Liver (tissue), 8 donors: ENCODE measurements at regions not wholly inside any gene's neighbourhood (a gene's known extent, or its start where the extent isn't known, plus 50 kb on each side); places are given as distances from the start of the nearest gene placed in this dataset.

ENCODE experiments used
- DNase-seq: peaks from one replicate; pipeline ENCODE4 v3.0.0-alpha.2; 2017; ENCODE audit warnings: low spot score
- H3K27ac ChIP-seq, 2 donors: one replicate each; pipeline ENCODE4 v1.7.0; 2013; ENCODE audit warnings: inconsistent platforms in 2 of 2, low read length in 2 of 2, control low read depth in 1 of 2, low read depth in 1 of 2, mild to moderate bottlenecking in 1 of 2
- H3K27me3 ChIP-seq, 4 donors: one replicate each; pipeline versions ENCODE4 v1.6.1 to v1.7.0; 2013; ENCODE audit warnings: low read length in 3 of 4, inconsistent platforms in 1 of 4, mild to moderate bottlenecking in 1 of 4, moderate library complexity in 1 of 4; ENCODE audit not compliant: control insufficient read depth in 4 of 4, insufficient read depth in 4 of 4
- H3K36me3 ChIP-seq, 4 donors: one replicate each; pipeline versions ENCODE4 v1.6.1 to v1.7.0; 2013; ENCODE audit warnings: low read length in 3 of 4, mild to moderate bottlenecking in 3 of 4, low read depth in 1 of 4, moderate library complexity in 1 of 4; ENCODE audit not compliant: control insufficient read depth in 4 of 4, insufficient read depth in 3 of 4
- H3K4me1 ChIP-seq, 4 donors: one replicate each; pipeline versions ENCODE4 v1.6.1 to v1.7.0; 2013; ENCODE audit warnings: low read length in 3 of 4, mild to moderate bottlenecking in 3 of 4, moderate library complexity in 1 of 4; ENCODE audit not compliant: control insufficient read depth in 4 of 4, insufficient read depth in 4 of 4
- H3K4me3 ChIP-seq, 3 donors: one replicate each; pipeline versions ENCODE4 v1.6.1 to v1.7.0; 2013; ENCODE audit warnings: low read length in 3 of 3, control low read depth in 1 of 3, low read depth in 1 of 3, mild to moderate bottlenecking in 1 of 3
- H3K9ac ChIP-seq, 2 donors: one replicate each; pipeline ENCODE4 v1.7.0; 2013; ENCODE audit warnings: low read length in 2 of 2, mild to moderate bottlenecking in 2 of 2, moderate library complexity in 2 of 2, control low read depth in 1 of 2, low read depth in 1 of 2
- H3K9me3 ChIP-seq, 4 donors: one replicate each; pipeline versions ENCODE4 v1.6.1 to v1.7.0; 2013; ENCODE audit warnings: low read length in 3 of 4; ENCODE audit not compliant: control insufficient read depth in 4 of 4
- EGR1 ChIP-seq, 2 donors: IDR thresholded peaks; 2 replicates each; pipeline ENCODE4 v1.6.1; 2016 to 2018; ENCODE audit warnings: antibody characterized with exemption in 2 of 2, low read depth in 2 of 2
- FOXA1 ChIP-seq: IDR thresholded peaks from 2 replicates; pipeline ENCODE4 v1.6.1; 2016; ENCODE audit warnings: antibody characterized with exemption
- FOXA2 ChIP-seq: IDR thresholded peaks from 2 replicates; pipeline ENCODE4 v1.6.1; 2016; ENCODE audit warnings: antibody characterized with exemption
- GABPA ChIP-seq, 2 donors: IDR thresholded peaks in 1 of 2; conservative IDR thresholded peaks in 1 of 2; 2 replicates each; pipeline ENCODE4 v1.6.1; 2016; ENCODE audit warnings: antibody characterized with exemption in 2 of 2, mild to moderate bottlenecking in 1 of 2, moderate library complexity in 1 of 2
- HNF4A ChIP-seq, 2 donors: conservative IDR thresholded peaks; 2 replicates each; pipeline ENCODE4 v1.6.1; 2016; ENCODE audit warnings: antibody characterized with exemption in 2 of 2, mild to moderate bottlenecking in 2 of 2
- HNF4G ChIP-seq: IDR thresholded peaks from 2 replicates; pipeline ENCODE4 v1.6.1; 2016; ENCODE audit warnings: antibody characterized with exemption
- JUND ChIP-seq, 2 donors: IDR thresholded peaks; 2 replicates each; pipeline ENCODE4 v1.6.1; 2016; ENCODE audit warnings: antibody characterized with exemption in 2 of 2
- NR2F2 ChIP-seq: IDR thresholded peaks from 2 replicates; pipeline ENCODE4 v1.6.1; 2016; ENCODE audit warnings: antibody characterized with exemption
- RAD21 ChIP-seq, 2 donors: IDR thresholded peaks; 2 replicates each; pipeline ENCODE4 v1.6.1; 2016; ENCODE audit warnings: antibody characterized with exemption in 2 of 2, mild to moderate bottlenecking in 2 of 2
- RXRA ChIP-seq, 2 donors: IDR thresholded peaks; 2 replicates each; pipeline ENCODE4 v1.6.1; 2017 to 2018; ENCODE audit warnings: antibody characterized with exemption in 2 of 2, mild to moderate bottlenecking in 1 of 2
- SP1 ChIP-seq: IDR thresholded peaks from 2 replicates; pipeline ENCODE4 v1.6.1; 2018; ENCODE audit warnings: antibody characterized with exemption, mild to moderate bottlenecking
- TAF1 ChIP-seq: conservative IDR thresholded peaks from 2 replicates; pipeline ENCODE4 v1.6.1; 2016; ENCODE audit warnings: antibody characterized with exemption, mild to moderate bottlenecking
- YY1 ChIP-seq: IDR thresholded peaks from 2 replicates; pipeline ENCODE4 v1.6.1; 2016; ENCODE audit warnings: antibody characterized with exemption, mild to moderate bottlenecking
- WGBS: extraction: QIAGEN DNeasy Blood & Tissue Kit; methylation state at CpG from one replicate; pipeline ENCODE4 v1.1.7; 2013; 5-methylcytosine and 5-hydroxymethylcytosine counted together
- TF ChIP-seq, protein P1 (sequence below): IDR thresholded peaks from 2 replicates; pipeline ENCODE4 v1.6.1; 2016; ENCODE audit warnings: antibody characterized with exemption
- TF ChIP-seq, protein P2 (sequence below): IDR thresholded peaks from 2 replicates; pipeline ENCODE4 v1.6.1; 2016; ENCODE audit warnings: antibody characterized with exemption, mild to moderate bottlenecking
- TF ChIP-seq, protein P3 (sequence below): fragments of 150-350 bp; IDR thresholded peaks from 2 replicates; pipeline ENCODE4 v1.5.1; 2017; ENCODE audit warnings: improper control_type of control experiment, low read depth, low read length; ENCODE audit not compliant: missing input control
- TF ChIP-seq, protein P4 (sequence below): IDR thresholded peaks from 2 replicates; pipeline ENCODE4 v1.6.1; 2016; ENCODE audit warnings: antibody characterized with exemption
- TF ChIP-seq, protein P5 (sequence below): IDR thresholded peaks from 2 replicates; pipeline ENCODE4 v1.6.1; 2016; ENCODE audit warnings: antibody characterized with exemption
- donor health status: healthy.
- donor health status: healthy.
- donor health status: healthy.
- donor health status: healthy.
- donor health status: healthy.

DNA sequence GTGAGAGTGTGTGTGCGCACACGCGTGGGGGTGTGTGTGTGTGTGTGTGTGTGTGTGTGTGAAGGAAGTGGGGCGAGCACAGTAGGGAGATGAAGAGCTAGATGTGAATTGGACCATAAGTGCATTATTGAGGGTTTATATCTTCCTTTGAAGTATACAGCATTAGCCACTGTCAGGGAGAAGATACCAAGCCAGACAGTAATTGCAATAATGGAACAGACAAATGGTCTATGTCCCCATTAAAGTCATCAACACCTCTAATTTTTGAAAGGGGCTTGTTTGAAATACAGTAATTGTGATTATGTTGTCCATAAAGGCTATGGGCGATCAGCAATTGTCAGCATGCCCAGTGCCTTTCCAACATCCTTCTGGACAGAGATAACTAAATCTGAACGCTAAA, 429.2 kb upstream of the NR2F2 start:
- Histone ChIP-seq H3K27ac (no peak overlapping the region), H3K4me3 (no peak overlapping the region), H3K4me1 (no peaks in the 10 kb centered on the region), H3K27me3 (no peaks in the 10 kb centered on the region), H3K9me3 (no peaks in the 10 kb centered on the region), H3K9ac (no peak overlapping the region), H3K36me3 (no peaks in the 10 kb centered on the region)
- WGBS, result 88% methylated on average over 6 of the region's 6 CpGs
- TF ChIP-seq, protein P1, sequence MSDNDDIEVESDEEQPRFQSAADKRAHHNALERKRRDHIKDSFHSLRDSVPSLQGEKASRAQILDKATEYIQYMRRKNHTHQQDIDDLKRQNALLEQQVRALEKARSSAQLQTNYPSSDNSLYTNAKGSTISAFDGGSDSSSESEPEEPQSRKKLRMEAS, result no peak
- TF ChIP-seq YY1, result no peak
- no peak for TF ChIP-seq GABPA (IDR thresholded peaks at IDR 0.05 in 1 of 2, conservative IDR thresholded peaks at IDR 0.05 in 1 of 2)
- TF ChIP-seq NR2F2, result no peak
- TF ChIP-seq HNF4A (conservative IDR thresholded peaks at IDR 0.05), result no peak
- no peak for TF ChIP-seq SP1
- TF ChIP-seq FOXA2, result no peak
- no peak for TF ChIP-seq HNF4G
- TF ChIP-seq, protein P2, sequence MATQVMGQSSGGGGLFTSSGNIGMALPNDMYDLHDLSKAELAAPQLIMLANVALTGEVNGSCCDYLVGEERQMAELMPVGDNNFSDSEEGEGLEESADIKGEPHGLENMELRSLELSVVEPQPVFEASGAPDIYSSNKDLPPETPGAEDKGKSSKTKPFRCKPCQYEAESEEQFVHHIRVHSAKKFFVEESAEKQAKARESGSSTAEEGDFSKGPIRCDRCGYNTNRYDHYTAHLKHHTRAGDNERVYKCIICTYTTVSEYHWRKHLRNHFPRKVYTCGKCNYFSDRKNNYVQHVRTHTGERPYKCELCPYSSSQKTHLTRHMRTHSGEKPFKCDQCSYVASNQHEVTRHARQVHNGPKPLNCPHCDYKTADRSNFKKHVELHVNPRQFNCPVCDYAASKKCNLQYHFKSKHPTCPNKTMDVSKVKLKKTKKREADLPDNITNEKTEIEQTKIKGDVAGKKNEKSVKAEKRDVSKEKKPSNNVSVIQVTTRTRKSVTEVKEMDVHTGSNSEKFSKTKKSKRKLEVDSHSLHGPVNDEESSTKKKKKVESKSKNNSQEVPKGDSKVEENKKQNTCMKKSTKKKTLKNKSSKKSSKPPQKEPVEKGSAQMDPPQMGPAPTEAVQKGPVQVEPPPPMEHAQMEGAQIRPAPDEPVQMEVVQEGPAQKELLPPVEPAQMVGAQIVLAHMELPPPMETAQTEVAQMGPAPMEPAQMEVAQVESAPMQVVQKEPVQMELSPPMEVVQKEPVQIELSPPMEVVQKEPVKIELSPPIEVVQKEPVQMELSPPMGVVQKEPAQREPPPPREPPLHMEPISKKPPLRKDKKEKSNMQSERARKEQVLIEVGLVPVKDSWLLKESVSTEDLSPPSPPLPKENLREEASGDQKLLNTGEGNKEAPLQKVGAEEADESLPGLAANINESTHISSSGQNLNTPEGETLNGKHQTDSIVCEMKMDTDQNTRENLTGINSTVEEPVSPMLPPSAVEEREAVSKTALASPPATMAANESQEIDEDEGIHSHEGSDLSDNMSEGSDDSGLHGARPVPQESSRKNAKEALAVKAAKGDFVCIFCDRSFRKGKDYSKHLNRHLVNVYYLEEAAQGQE, result no peak
- no peak for TF ChIP-seq EGR1 (IDR thresholded peaks at IDR 0.05; ENCODE audit: low read depth in 2 of 2)
- TF ChIP-seq JUND (IDR thresholded peaks at IDR 0.05), result no peak
- no peak for TF ChIP-seq RAD21 (IDR thresholded peaks at IDR 0.05)
- no peak for TF ChIP-seq RXRA (IDR thresholded peaks at IDR 0.05)
- TF ChIP-seq, protein P3, sequence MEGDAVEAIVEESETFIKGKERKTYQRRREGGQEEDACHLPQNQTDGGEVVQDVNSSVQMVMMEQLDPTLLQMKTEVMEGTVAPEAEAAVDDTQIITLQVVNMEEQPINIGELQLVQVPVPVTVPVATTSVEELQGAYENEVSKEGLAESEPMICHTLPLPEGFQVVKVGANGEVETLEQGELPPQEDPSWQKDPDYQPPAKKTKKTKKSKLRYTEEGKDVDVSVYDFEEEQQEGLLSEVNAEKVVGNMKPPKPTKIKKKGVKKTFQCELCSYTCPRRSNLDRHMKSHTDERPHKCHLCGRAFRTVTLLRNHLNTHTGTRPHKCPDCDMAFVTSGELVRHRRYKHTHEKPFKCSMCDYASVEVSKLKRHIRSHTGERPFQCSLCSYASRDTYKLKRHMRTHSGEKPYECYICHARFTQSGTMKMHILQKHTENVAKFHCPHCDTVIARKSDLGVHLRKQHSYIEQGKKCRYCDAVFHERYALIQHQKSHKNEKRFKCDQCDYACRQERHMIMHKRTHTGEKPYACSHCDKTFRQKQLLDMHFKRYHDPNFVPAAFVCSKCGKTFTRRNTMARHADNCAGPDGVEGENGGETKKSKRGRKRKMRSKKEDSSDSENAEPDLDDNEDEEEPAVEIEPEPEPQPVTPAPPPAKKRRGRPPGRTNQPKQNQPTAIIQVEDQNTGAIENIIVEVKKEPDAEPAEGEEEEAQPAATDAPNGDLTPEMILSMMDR, result no peak
- no peak for TF ChIP-seq TAF1
- TF ChIP-seq, protein P4, sequence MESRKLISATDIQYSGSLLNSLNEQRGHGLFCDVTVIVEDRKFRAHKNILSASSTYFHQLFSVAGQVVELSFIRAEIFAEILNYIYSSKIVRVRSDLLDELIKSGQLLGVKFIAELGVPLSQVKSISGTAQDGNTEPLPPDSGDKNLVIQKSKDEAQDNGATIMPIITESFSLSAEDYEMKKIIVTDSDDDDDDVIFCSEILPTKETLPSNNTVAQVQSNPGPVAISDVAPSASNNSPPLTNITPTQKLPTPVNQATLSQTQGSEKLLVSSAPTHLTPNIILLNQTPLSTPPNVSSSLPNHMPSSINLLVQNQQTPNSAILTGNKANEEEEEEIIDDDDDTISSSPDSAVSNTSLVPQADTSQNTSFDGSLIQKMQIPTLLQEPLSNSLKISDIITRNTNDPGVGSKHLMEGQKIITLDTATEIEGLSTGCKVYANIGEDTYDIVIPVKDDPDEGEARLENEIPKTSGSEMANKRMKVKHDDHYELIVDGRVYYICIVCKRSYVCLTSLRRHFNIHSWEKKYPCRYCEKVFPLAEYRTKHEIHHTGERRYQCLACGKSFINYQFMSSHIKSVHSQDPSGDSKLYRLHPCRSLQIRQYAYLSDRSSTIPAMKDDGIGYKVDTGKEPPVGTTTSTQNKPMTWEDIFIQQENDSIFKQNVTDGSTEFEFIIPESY, result no peak
- TF ChIP-seq FOXA1, result no peak
- TF ChIP-seq, protein P5, sequence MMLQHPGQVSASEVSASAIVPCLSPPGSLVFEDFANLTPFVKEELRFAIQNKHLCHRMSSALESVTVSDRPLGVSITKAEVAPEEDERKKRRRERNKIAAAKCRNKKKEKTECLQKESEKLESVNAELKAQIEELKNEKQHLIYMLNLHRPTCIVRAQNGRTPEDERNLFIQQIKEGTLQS, result no peak
- no peak for DNase-seq

DNA sequence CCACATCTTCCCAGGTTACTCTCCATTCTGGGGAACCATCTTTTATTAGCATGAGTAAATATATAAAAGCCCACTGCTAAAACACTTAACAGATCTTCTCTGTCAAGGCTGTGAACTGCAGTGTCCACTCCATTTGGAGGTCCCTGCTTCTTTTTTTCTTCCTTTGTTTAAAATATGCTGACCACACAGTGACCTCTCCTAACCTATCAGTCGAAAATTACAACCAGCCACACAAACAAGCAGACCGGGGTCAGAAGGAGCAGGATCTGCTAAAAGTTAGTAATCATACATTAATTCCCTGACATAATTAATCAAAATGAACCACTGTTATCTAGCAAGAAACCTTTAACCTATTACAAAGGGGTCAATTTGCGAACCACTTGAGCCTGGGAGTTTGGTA, 427.9 kb upstream of the NR2F2 start:
- 54% methylated on average over 3 of the region's 3 CpGs for WGBS
- H3K4me1 ChIP-seq, result no peaks in the 10 kb centered on the region
- H3K27me3 ChIP-seq, result no peaks in the 10 kb centered on the region
- no peak overlapping the region for H3K27ac ChIP-seq
- H3K9me3 ChIP-seq, result no peaks in the 10 kb centered on the region
- peak; percentile 81 for TF ChIP-seq NR2F2
- no peak for TF ChIP-seq HNF4G
- H3K36me3 ChIP-seq, result no peaks in the 10 kb centered on the region
- DNase-seq, result no peak
- no peak overlapping the region for H3K4me3 ChIP-seq
- H3K9ac ChIP-seq, result no peak overlapping the region
